OCI-LY1 (cell line): ENCODE measurements at regions not wholly inside any gene's neighbourhood (a gene's known extent, or its start where the extent isn't known, plus 50 kb on each side); places are given as distances from the start of the nearest gene placed in this dataset.

Source experiments
- H2AFZ ChIP-seq: fragments of 200-600 bp; sonication (generic), shearing (Covaris generic); 2 replicates; pipeline ENCODE4 v1.6.0; 2014; ENCODE audit warnings: antibody characterized with exemption, mild to moderate bottlenecking, low read length
- H3F3A ChIP-seq: fragments of 200-600 bp; sonication (generic), shearing (Covaris generic); 2 replicates; pipeline ENCODE4 v1.6.0; 2014; ENCODE audit warnings: mild to moderate bottlenecking, antibody characterized with exemption, low read length, moderate library complexity; ENCODE audit not compliant: insufficient read depth
- H3K27ac ChIP-seq: fragments of 200-600 bp; sonication (generic); 2 replicates; pipeline ENCODE4 v1.5.1; 2014; ENCODE audit warnings: low read length, mixed run types, mild to moderate bottlenecking, low read depth; ENCODE audit not compliant: poor library complexity, severe bottlenecking
- H3K27me3 ChIP-seq: fragments of 200-600 bp; sonication (generic); 2 replicates; pipeline ENCODE4 v1.6.0; 2014; ENCODE audit warnings: antibody characterized with exemption, mild to moderate bottlenecking, low read length, moderate library complexity; ENCODE audit not compliant: insufficient read depth
- H3K36me3 ChIP-seq: fragments of 200-600 bp; sonication (generic); 2 replicates; pipeline ENCODE4 v1.6.1; 2014; ENCODE audit warnings: mild to moderate bottlenecking, antibody characterized with exemption, low read length, moderate library complexity, mixed read lengths; ENCODE audit not compliant: insufficient read depth
- H3K4me1 ChIP-seq: fragments of 200-600 bp; sonication (generic); 2 replicates; pipeline ENCODE4 v1.5.1; 2014; ENCODE audit warnings: mild to moderate bottlenecking, low read length, moderate library complexity; ENCODE audit not compliant: insufficient read depth, severe bottlenecking
- H3K4me2 ChIP-seq: fragments of 200-600 bp; sonication (generic), shearing (Covaris generic); 2 replicates; pipeline ENCODE4 v1.6.1; 2014; ENCODE audit warnings: low read length
- H3K4me3 ChIP-seq: fragments of 200-600 bp; sonication (generic); 2 replicates; pipeline ENCODE4 v1.5.1; 2014; ENCODE audit warnings: low read length, low read depth, mild to moderate bottlenecking, mixed read lengths; ENCODE audit not compliant: poor library complexity, severe bottlenecking
- H3K79me2 ChIP-seq: fragments of 200-600 bp; shearing (Covaris generic); 2 replicates; pipeline ENCODE4 v1.6.1; 2016; ENCODE audit warnings: mixed run types, low read length, mixed read lengths; ENCODE audit not compliant: insufficient read depth
- H3K9ac ChIP-seq: fragments of 200-600 bp; sonication (generic), shearing (Covaris generic); 2 replicates; pipeline ENCODE4 v1.6.1; 2014; ENCODE audit warnings: mild to moderate bottlenecking, low read length, mixed read lengths
- H3K9me2 ChIP-seq: fragments of 200-600 bp; sonication (generic), shearing (Covaris generic); 2 replicates; pipeline ENCODE4 v1.6.1; 2014; ENCODE audit warnings: low read depth, mild to moderate bottlenecking, low read length, mixed read lengths
- H3K9me3 ChIP-seq: fragments of 200-600 bp; shearing (Covaris generic); 2 replicates; pipeline ENCODE4 v1.6.1; 2014; ENCODE audit warnings: low read length, mixed read lengths
- H4K20me1 ChIP-seq: fragments of 200-600 bp; sonication (generic), shearing (Covaris generic); 2 replicates; pipeline ENCODE4 v1.6.0; 2016; ENCODE audit warnings: mild to moderate bottlenecking, low read length; ENCODE audit not compliant: insufficient read depth
- EZH2 ChIP-seq: fragments of 200-600 bp; sonication (generic), shearing (Covaris generic); IDR thresholded peaks from 2 replicates; pipeline ENCODE4 v1.8.0; 2017; ENCODE audit warnings: borderline replicate concordance, mixed run types, mild to moderate bottlenecking, antibody characterized with exemption, low read length, moderate library complexity, mixed read lengths
- TF ChIP-seq, protein P1 (sequence below): fragments of 200-600 bp; sonication (generic), shearing (Covaris generic); IDR thresholded peaks from 2 replicates; pipeline ENCODE4 v1.5.1; 2017; ENCODE audit warnings: mild to moderate bottlenecking, antibody characterized with exemption, low read length, moderate library complexity, mixed read lengths

- no peaks in the 10 kb centered on the region for H3K9me3 ChIP-seq
- no peaks in the 10 kb centered on the region for H3K27me3 ChIP-seq
- no peak overlapping the region for H3K9ac ChIP-seq
- no peaks in the 10 kb centered on the region for H3K36me3 ChIP-seq
- H3K4me3 ChIP-seq: no peak overlapping the region
- no peaks in the 10 kb centered on the region for H3F3A ChIP-seq
- no peaks in the 10 kb centered on the region for H4K20me1 ChIP-seq
- no peaks in the 10 kb centered on the region for H3K79me2 ChIP-seq
- no peak overlapping the region for H3K27ac ChIP-seq
- H3K9me2 ChIP-seq: no peaks in the 10 kb centered on the region
- H2AFZ ChIP-seq: no peak overlapping the region
- no peaks in the 10 kb centered on the region for H3K4me1 ChIP-seq
- no peak overlapping the region for H3K4me2 ChIP-seq
- TF ChIP-seq, protein P1, sequence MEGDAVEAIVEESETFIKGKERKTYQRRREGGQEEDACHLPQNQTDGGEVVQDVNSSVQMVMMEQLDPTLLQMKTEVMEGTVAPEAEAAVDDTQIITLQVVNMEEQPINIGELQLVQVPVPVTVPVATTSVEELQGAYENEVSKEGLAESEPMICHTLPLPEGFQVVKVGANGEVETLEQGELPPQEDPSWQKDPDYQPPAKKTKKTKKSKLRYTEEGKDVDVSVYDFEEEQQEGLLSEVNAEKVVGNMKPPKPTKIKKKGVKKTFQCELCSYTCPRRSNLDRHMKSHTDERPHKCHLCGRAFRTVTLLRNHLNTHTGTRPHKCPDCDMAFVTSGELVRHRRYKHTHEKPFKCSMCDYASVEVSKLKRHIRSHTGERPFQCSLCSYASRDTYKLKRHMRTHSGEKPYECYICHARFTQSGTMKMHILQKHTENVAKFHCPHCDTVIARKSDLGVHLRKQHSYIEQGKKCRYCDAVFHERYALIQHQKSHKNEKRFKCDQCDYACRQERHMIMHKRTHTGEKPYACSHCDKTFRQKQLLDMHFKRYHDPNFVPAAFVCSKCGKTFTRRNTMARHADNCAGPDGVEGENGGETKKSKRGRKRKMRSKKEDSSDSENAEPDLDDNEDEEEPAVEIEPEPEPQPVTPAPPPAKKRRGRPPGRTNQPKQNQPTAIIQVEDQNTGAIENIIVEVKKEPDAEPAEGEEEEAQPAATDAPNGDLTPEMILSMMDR: no peak
- no peak for TF ChIP-seq EZH2
These were observed 738.1 kb upstream of the LINC00305 start for GRCh38 chr18:64886995-64887394.

DNA sequence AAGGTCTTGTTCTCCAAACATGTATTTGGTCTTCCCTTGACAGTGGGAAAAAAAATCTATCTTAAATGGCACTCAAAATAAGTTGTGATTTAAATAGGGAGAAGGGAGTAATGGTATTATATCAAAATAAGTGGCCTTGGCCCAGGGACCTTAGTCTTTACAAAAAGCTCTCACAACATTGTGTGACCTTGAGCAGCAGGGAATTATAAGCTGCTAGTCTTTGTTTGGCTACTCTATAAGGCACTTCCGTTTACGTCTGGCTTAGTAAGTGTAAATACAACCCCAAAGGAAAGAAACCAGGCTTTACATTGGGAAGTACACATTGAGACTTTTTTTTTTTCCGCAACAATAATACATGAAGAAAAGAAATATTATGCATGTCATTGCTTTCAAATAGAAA, 734.0 kb upstream of the LINC00305 start:
- no peak overlapping the region for H3K4me2 ChIP-seq
- H3K79me2 ChIP-seq: no peaks in the 10 kb centered on the region
- no peaks in the 10 kb centered on the region for H3K27me3 ChIP-seq
- H3K9me2 ChIP-seq: no peaks in the 10 kb centered on the region
- H3K4me1 ChIP-seq: no peaks in the 10 kb centered on the region
- no peaks in the 10 kb centered on the region for H3K36me3 ChIP-seq
- no peaks in the 10 kb centered on the region for H3K9me3 ChIP-seq
- no peaks in the 10 kb centered on the region for H3F3A ChIP-seq
- no peak overlapping the region for H2AFZ ChIP-seq
- no peak overlapping the region for H3K4me3 ChIP-seq
- TF ChIP-seq EZH2: no peak
- TF ChIP-seq, protein P1: no peak
- no peak overlapping the region for H3K27ac ChIP-seq
- H3K9ac ChIP-seq: no peak overlapping the region
- H4K20me1 ChIP-seq: no peaks in the 10 kb centered on the region

DNA sequence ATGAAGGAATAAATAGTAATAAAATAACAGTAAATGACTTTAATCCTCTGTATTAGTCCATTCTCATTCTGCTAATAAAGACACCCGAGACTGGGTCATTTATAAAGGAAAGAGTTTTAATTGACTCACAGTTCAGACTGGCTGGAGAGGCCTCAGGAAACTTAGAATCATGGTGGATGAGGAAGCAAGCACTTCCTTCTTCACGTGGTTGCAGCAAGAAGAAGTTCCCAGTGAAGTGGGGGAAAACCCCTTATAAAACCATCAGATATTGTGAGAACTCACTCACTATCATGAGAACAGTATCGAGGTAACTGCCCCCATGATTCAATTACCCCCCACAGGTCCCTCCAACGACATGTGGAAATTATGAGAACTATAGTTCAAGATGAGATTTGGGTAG, 727.9 kb upstream of the LINC00305 start:
- H3K9me3 ChIP-seq: no peaks in the 10 kb centered on the region
- H3K27me3 ChIP-seq: no peaks in the 10 kb centered on the region
- H3K9me2 ChIP-seq: no peaks in the 10 kb centered on the region
- H4K20me1 ChIP-seq: no peaks in the 10 kb centered on the region
- H3K36me3 ChIP-seq: no peaks in the 10 kb centered on the region
- H2AFZ ChIP-seq: no peak overlapping the region
- no peak overlapping the region for H3K9ac ChIP-seq
- H3K4me3 ChIP-seq: no peak overlapping the region
- TF ChIP-seq, protein P1: no peak
- TF ChIP-seq EZH2: no peak
- H3K79me2 ChIP-seq: no peaks in the 10 kb centered on the region
- H3K4me1 ChIP-seq: no peaks in the 10 kb centered on the region
- H3F3A ChIP-seq: no peaks in the 10 kb centered on the region
- no peak overlapping the region for H3K4me2 ChIP-seq
- no peak overlapping the region for H3K27ac ChIP-seq
